Smooth muscle cell (in vitro differentiated cells): ENCODE measurements at regions not wholly inside any gene's neighbourhood (a gene's known extent, or its start where the extent isn't known, plus 50 kb on each side); places are given as distances from the start of the nearest gene placed in this dataset.

Source experiments
- DNase-seq: peaks from one replicate; lab custom pipeline; 2025; ENCODE audit not compliant: unreplicated experiment; lab: John Stamatoyannopoulos, UW
- H2AFZ ChIP-seq: fragments of 200-600 bp; sonication (generic); 2 replicates; pipeline ENCODE4 v1.6.0; 2016; ENCODE audit warnings: antibody characterized with exemption, low read depth, mild to moderate bottlenecking
- H3F3A ChIP-seq: fragments of 200-600 bp; sonication (generic); 2 replicates; pipeline ENCODE4 v1.6.0; 2017; ENCODE audit warnings: antibody characterized with exemption, low read depth
- H3K27ac ChIP-seq: fragments of 200-600 bp; sonication (generic); 2 replicates; pipeline ENCODE4 v1.5.1; 2016; ENCODE audit warnings: low read depth, mild to moderate bottlenecking
- H3K27me3 ChIP-seq: fragments of 200-600 bp; sonication (generic); 2 replicates; pipeline ENCODE4 v1.6.1; 2016; ENCODE audit warnings: low read depth, mild to moderate bottlenecking
- H3K36me3 ChIP-seq: fragments of 200-600 bp; sonication (generic); 2 replicates; pipeline ENCODE4 v1.5.1; 2016; ENCODE audit warnings: low read depth
- H3K4me1 ChIP-seq: fragments of 200-600 bp; sonication (generic); 2 replicates; pipeline ENCODE4 v1.5.1; 2016; ENCODE audit warnings: low read depth
- H3K4me2 ChIP-seq: fragments of 200-600 bp; sonication (generic); 2 replicates; pipeline ENCODE4 v1.6.0; 2016; ENCODE audit warnings: mild to moderate bottlenecking
- H3K4me3 ChIP-seq: fragments of 200-600 bp; sonication (generic); 2 replicates; pipeline ENCODE4 v1.5.1; 2016; ENCODE audit warnings: mild to moderate bottlenecking
- H3K79me2 ChIP-seq: fragments of 200-600 bp; sonication (generic); 2 replicates; pipeline ENCODE4 v1.6.0; 2016; ENCODE audit warnings: low read depth, mild to moderate bottlenecking
- H3K9ac ChIP-seq: fragments of 200-600 bp; sonication (generic); 2 replicates; pipeline ENCODE4 v1.6.0; 2016; ENCODE audit warnings: low read depth
- H3K9me3 ChIP-seq: fragments of 200-600 bp; sonication (generic); replicated peaks from 2 replicates; pipeline ENCODE4 v1.5.1; 2016; ENCODE audit warnings: low read depth
- H4K20me1 ChIP-seq: fragments of 200-600 bp; sonication (generic); 2 replicates; pipeline ENCODE4 v1.6.0; 2016; ENCODE audit warnings: low read depth
- CTCF ChIP-seq: fragments of 200-600 bp; sonication (generic); IDR thresholded peaks from 2 replicates; pipeline ENCODE4 v1.5.1; 2017; ENCODE audit warnings: borderline replicate concordance, mild to moderate bottlenecking, antibody characterized with exemption; ENCODE audit not compliant: insufficient read depth, poor library complexity, severe bottlenecking
- WGBS: methylation state at CpG from one replicate; pipeline ENCODE4 v1.1.7; 2016; ENCODE audit warnings: low lambda C conversion rate; 5-methylcytosine and 5-hydroxymethylcytosine counted together

GRCh38 chr12:28051516-28052354, 79.2 kb upstream of the PTHLH start:
- H3K4me3 ChIP-seq = no peak overlapping the region
- no peak overlapping the region for H2AFZ ChIP-seq
- no peaks in the 10 kb centered on the region for H3K27me3 ChIP-seq
- WGBS = 62% methylated on average over 5 of the region's 5 CpGs
- no peaks in the 10 kb centered on the region for H4K20me1 ChIP-seq
- H3K36me3 ChIP-seq = no peaks in the 10 kb centered on the region
- H3K9ac ChIP-seq = peak overlapping the region; percentile 52
- no peaks in the 10 kb centered on the region for H3K4me1 ChIP-seq
- DNase-seq = no peak
- TF ChIP-seq CTCF = no peak
- H3K9me3 ChIP-seq = no peaks in the 10 kb centered on the region
- no peaks in the 10 kb centered on the region for H3K79me2 ChIP-seq
- no peaks in the 10 kb centered on the region for H3F3A ChIP-seq
- H3K4me2 ChIP-seq = no peak overlapping the region
- H3K27ac ChIP-seq = peak overlapping the region; percentile 79

- Histone ChIP-seq H3K4me1 (no peaks in the 10 kb centered on the region), H3K27ac (no peak overlapping the region), H3F3A (no peaks in the 10 kb centered on the region), H3K4me3 (no peak overlapping the region), H4K20me1 (no peaks in the 10 kb centered on the region), H2AFZ (no peak overlapping the region), H3K36me3 (no peaks in the 10 kb centered on the region), H3K9me3 (no peaks in the 10 kb centered on the region), H3K9ac (no peak overlapping the region), H3K79me2 (no peaks in the 10 kb centered on the region), H3K27me3 (no peaks in the 10 kb centered on the region), H3K4me2 (no peak overlapping the region)
- WGBS = 94% methylated on average over 5 of the region's 5 CpGs
- no peak for TF ChIP-seq CTCF
- DNase-seq = no peak
Measured at GRCh38 chr12:28053564-28053963, 81.0 kb upstream of the PTHLH start.

GRCh38 chr12:28054583-28054982, 82.0 kb upstream of the PTHLH start:
- Histone ChIP-seq H3K9ac (no peak overlapping the region), H3K4me1 (no peaks in the 10 kb centered on the region), H3K36me3 (no peaks in the 10 kb centered on the region), H2AFZ (no peak overlapping the region), H3K4me2 (no peak overlapping the region), H3K27ac (no peak overlapping the region), H3K9me3 (no peaks in the 10 kb centered on the region), H3K79me2 (no peaks in the 10 kb centered on the region), H3K4me3 (no peak overlapping the region), H3K27me3 (no peaks in the 10 kb centered on the region), H3F3A (no peaks in the 10 kb centered on the region), H4K20me1 (no peaks in the 10 kb centered on the region)
- 80% methylated on average over 1 of the region's 1 CpG for WGBS
- no peak for DNase-seq
- no peak for TF ChIP-seq CTCF
